ENCODE measurements at regions not wholly inside any gene's neighbourhood (a gene's known extent, or its start where the extent isn't known, plus 50 kb on each side); places are given as distances from the start of the nearest gene placed in this dataset.

- no peak for TF ChIP-seq CTCF (IDR thresholded peaks at IDR 0.05)
- TF ChIP-seq POLR2A (IDR thresholded peaks at IDR 0.05), result no peak
Observed at GRCh38 chr2:128551435-128551834, 232.8 kb upstream of the HS6ST1 start.

Data from right lobe of liver (tissue), 4 donors.